Esophagus squamous epithelium (tissue), 4 donors: ENCODE measurements at regions not wholly inside any gene's neighbourhood (a gene's known extent, or its start where the extent isn't known, plus 50 kb on each side); places are given as distances from the start of the nearest gene placed in this dataset.

Experiments
- CTCF ChIP-seq, 6 experiments: fragments of 450-650 bp in 4 of 6; fragments of 200-600 bp in 2 of 6; sonication (generic) in 2 of 6; IDR thresholded peaks; one replicate each; pipeline ENCODE4 v1.5.1; 2016 to 2019; ENCODE audit warnings: antibody characterized with exemption in 6 of 6, mild to moderate bottlenecking in 4 of 6, moderate library complexity in 4 of 6
- POLR2A ChIP-seq, 4 donors: fragments of 450-650 bp; IDR thresholded peaks; one replicate each; pipeline ENCODE4 v1.6.1; 2017; ENCODE audit warnings: antibody characterized with exemption in 4 of 4, mild to moderate bottlenecking in 4 of 4, moderate library complexity in 3 of 4

GRCh38 chr2:128681507-128681906, 362.8 kb upstream of the HS6ST1 start:
- TF ChIP-seq CTCF (IDR thresholded peaks at IDR 0.05) = no peak
- TF ChIP-seq POLR2A (IDR thresholded peaks at IDR 0.05) = no peak
